PFSK-1 (cell line): ENCODE measurements at regions not wholly inside any gene's neighbourhood (a gene's known extent, or its start where the extent isn't known, plus 50 kb on each side); places are given as distances from the start of the nearest gene placed in this dataset.

Experiments
- FOXP2 ChIP-seq: optimal IDR thresholded peaks from 2 replicates; pipeline ENCODE3; 2011; ENCODE audit warnings: borderline replicate concordance, control low read depth, inconsistent platforms; ENCODE audit not compliant: insufficient read depth; ENCODE audit errors: extremely low read length, extremely low read depth
- POLR2AphosphoS5 ChIP-seq: IDR thresholded peaks from 2 replicates; pipeline ENCODE4 v1.6.1; 2012; ENCODE audit warnings: low read depth, mild to moderate bottlenecking, control low read depth, low read length, moderate library complexity
- REST ChIP-seq, 2 experiments: IDR thresholded peaks; 2 replicates each; pipeline versions ENCODE4 v1.6.1 to v1.8.0; 2011 to 2012; ENCODE audit warnings: low read depth in 2 of 2, low read length in 2 of 2, control low read depth in 1 of 2, inconsistent platforms in 1 of 2, mild to moderate bottlenecking in 1 of 2, moderate library complexity in 1 of 2; ENCODE audit not compliant: insufficient read depth in 1 of 2
- SIN3A ChIP-seq: IDR thresholded peaks from 2 replicates; pipeline ENCODE4 v1.6.1; 2012; ENCODE audit warnings: mild to moderate bottlenecking, low read length, moderate library complexity, borderline replicate concordance; ENCODE audit not compliant: insufficient read depth
- TAF1 ChIP-seq: IDR thresholded peaks from 2 replicates; pipeline ENCODE4 v1.6.1; 2012; ENCODE audit warnings: low read length, control low read depth, borderline replicate concordance; ENCODE audit not compliant: insufficient read depth

GRCh38 chr1:219801156-219801820 is 127.1 kb downstream of the SLC30A10 start:
- TF ChIP-seq SIN3A = no peak

- TF ChIP-seq FOXP2 (no peak), POLR2AphosphoS5 (no peak), TAF1 (no peak), REST (IDR thresholded peaks at IDR 0.05; ENCODE audit: insufficient read depth in 1 of 2, low read depth in 2 of 2, low read length in 2 of 2) (no peak), SIN3A (no peak)
These were observed 129.9 kb downstream of the SLC30A10 start for GRCh38 chr1:219798283-219799030.

- TF ChIP-seq FOXP2 (no peak), POLR2AphosphoS5 (no peak), TAF1 (no peak), REST (IDR thresholded peaks at IDR 0.05; ENCODE audit: insufficient read depth in 1 of 2, low read depth in 2 of 2, low read length in 2 of 2) (no peak), SIN3A (no peak)
These were observed 130.7 kb downstream of the SLC30A10 start for GRCh38 chr1:219797683-219798082.

GRCh38 chr1:219797009-219797408 is 131.3 kb downstream of the SLC30A10 start:
- TF ChIP-seq REST (IDR thresholded peaks at IDR 0.05; ENCODE audit: insufficient read depth in 1 of 2, low read depth in 2 of 2, low read length in 2 of 2) = no peak
- no peak for TF ChIP-seq POLR2AphosphoS5
- TF ChIP-seq SIN3A = no peak
- no peak for TF ChIP-seq FOXP2
- TF ChIP-seq TAF1 = no peak

- no peak for TF ChIP-seq REST (IDR thresholded peaks at IDR 0.05; ENCODE audit: insufficient read depth in 1 of 2, low read depth in 2 of 2, low read length in 2 of 2)
- TF ChIP-seq TAF1 = no peak
- TF ChIP-seq SIN3A = no peak
- no peak for TF ChIP-seq POLR2AphosphoS5
- no peak for TF ChIP-seq FOXP2
These were observed 132.9 kb downstream of the SLC30A10 start for GRCh38 chr1:219795363-219795917.
